ENCODE measurements at regions not wholly inside any gene's neighbourhood (a gene's known extent, or its start where the extent isn't known, plus 50 kb on each side); places are given as distances from the start of the nearest gene placed in this dataset.
"Not testable (repeated sequence)": the region's sequence is repeated elsewhere in the genome, so short reads cannot be mapped to it uniquely, and the experiment has no call there.

DNA sequence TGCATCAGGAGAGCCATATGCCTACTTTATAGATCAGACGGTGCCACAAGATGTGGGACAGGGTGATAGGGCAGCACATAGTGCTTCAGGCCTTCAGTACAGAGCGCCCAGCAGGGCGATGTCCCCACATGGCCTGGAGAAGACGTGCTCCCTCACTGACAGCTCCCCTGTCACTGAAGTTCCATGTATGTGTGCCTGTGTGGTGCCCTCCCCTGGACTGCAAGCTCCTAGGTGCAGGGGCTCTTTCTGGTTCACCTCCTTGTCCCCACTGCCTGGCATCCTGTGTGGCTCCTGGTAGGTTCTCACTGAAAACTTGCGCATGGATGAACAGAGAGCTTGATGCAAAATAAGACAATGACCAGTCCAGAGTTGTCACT lies 233.1 kb downstream of the GADD45G start:
- DNase-seq (ENCODE audit: low read depth, low spot score): no peak

DNA sequence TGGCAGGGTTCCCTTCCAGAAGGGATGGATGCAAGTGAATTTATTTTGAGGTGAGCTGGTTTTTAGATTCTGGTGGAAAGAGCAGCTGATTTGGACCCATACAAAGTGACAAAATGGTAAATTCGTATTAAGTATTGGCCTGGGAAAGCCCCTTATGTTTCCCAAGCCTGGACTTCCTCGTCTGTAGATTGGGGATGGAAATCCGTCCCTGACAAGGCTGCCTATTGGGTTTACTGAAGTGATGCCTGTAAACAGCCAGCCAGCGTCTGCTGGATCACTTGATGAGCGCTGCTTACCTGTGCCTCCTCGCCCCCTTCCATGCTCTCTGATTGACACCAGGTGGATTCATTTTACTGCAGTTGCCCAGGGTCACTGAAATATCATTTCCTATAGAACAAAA lies 233.8 kb downstream of the GADD45G start:
- no peak for DNase-seq (ENCODE audit: low read depth, low spot score)

DNA sequence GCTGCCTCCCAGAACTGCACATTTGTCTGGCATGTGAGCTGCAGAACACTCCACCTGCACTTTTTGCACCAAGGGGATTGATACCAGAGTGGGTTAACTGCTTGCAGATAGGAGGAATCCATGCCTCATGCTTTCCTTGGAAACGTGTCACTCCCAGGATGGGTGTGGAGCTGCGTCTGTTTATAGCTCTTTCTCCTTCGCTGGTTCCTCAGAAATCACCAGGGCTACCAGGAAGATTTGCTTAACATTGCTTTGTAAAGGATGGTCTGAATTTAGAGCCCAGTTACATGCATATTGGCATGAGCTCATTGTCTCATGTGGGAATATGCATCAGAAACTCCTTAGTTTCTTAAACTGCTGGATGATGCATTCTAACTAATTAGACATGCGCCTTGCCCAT lies 234.6 kb downstream of the GADD45G start:
- DNase-seq (ENCODE audit: low read depth, low spot score): no peak

DNA sequence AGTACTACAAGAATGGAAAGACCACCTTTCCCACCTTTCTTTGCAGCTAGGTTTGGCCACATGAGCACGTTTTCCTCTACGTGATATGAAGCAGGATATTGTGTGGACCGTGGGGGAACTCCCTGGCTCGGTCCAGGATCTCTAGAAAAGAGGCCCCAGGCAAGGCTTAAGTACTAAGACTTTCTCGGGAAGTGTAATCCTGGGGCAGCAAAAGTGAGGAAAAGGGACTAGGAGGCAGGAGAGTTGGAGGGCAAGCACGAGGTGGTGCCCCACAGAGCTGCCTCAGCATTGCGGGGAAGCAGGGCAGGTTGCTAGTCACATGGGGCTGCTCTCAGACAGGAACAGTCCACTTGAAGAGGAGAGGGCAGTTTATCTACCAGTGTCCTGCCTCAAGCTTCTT lies 235.1 kb downstream of the GADD45G start:
- DNase-seq (ENCODE audit: low read depth, low spot score): no peak

DNA sequence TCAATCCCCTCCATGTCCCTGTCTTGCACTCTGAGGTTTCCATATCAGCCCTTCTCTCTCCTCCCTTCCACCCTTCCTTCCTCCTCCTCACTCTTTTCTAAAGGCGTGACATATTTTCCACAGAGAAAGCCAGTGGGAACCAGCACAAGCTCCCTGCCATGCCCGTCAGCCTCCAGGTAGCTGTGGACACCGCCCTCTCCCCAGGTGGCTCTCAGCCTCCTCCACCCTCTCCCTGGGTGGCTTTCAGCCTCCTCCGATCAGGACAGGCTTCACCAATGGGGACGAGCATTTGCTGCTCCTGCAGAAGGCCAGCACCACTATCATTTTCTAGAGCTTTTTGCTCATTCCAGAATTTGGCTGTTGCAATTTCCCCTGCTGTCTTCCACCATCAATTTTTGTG lies 236.6 kb downstream of the GADD45G start:
- DNase-seq (ENCODE audit: low read depth, low spot score): no peak

DNA sequence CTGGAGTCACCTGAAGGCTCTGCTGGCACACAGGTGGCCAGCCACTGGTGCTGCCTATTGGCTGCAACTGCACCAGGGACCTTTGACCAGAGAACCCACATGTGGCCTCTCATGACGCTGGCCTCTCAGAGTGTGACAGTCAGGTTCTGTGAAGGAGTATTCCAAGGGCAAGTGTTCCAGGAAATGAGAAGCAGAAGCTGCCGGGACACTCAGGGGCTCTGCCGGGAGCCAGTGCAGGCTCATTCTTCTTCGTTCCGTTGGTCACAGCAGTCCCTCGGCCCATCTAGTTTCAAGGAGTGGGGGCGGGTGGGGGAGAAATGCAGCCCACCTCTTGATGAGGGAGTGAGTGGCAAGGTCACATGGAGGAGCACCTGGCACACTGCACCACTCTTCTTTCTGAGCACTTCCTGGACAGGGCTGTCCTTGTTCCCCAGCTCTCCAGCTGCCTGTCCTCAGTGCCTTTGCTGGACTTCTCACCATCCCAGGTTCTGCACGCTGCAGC lies 237.5 kb downstream of the GADD45G start:
- DNase-seq (ENCODE audit: low read depth, low spot score): no peak

DNA sequence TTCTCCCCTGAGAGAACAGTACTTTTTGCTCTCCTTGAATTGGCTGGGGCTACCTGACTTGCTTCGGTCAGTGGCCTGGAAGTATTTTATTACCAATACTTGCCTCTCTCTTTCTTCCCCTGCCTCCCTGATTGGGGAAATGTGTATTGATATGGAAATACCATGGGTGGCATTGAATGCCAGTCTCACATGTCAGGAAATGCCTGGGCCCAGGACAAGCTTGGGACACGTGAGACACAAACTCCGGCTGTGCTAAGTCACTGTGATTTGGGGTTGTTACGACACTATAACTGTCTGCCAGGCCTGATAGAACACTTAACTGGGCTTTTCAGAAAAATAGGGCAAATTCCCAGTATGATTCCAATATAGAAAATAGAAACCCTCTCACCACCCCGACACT lies 238.3 kb downstream of the GADD45G start:
- DNase-seq (ENCODE audit: low read depth, low spot score): no peak

DNA sequence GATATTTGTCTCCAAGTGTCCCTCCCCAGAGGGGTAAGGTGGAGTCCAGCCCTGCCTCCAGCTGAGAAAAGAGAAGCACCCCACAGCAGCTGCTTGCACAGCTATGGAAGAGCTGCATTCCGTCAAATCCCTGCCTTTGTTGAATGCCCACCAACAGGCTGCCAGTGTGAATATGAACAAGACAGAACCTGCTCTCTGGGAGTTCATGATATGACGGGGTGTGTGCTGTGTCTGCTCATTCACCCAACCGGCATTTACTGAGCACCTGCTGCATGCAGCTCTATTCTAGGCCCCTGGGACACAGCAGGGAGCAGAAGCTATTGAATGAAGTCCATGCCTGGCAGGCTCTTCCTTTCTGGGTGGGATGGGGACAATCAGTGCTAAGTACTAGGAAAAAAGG lies 238.8 kb downstream of the GADD45G start:
- DNase-seq (ENCODE audit: low read depth, low spot score): no peak

DNA sequence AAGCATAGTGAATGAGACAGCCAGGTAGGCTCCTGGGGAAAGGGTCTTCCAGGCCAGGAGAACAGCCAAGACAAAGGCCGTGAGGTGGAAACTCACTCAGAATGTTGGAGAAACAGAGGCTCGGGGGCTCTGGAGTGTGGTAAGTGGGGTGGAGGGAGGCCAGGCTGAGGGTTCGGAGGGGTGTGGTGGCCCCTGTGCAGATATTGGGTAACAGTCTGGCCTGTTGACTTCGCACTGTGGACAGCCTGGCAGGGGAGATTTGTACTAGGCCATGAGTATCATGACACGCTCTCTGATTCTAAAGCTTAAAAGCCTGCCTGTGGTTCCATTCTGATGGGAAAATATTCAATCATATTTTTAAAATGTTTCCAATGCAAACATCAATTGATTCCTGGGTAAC lies 239.3 kb downstream of the GADD45G start:
- DNase-seq (ENCODE audit: low read depth, low spot score): no peak

DNA sequence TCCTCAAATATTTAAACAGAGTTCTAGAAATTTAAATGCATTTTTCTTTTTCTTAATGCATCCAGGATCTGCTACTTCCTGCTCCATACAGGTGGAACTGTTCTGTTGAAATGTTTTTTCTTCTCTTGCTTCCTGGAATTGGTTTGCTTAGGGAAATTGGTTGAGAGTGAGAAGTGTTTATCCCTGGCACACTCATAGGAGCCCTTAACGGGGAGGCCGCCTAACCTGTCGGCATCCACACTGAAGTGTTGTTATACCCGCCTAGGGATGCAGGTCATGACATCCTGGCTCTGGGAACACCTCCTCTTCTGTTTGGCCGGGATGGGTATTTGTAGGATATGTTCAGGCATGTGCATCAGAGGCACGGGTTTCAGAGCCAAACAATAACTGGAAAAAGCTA lies 239.7 kb downstream of the GADD45G start:
- DNase-seq (ENCODE audit: low read depth, low spot score): no peak

DNA sequence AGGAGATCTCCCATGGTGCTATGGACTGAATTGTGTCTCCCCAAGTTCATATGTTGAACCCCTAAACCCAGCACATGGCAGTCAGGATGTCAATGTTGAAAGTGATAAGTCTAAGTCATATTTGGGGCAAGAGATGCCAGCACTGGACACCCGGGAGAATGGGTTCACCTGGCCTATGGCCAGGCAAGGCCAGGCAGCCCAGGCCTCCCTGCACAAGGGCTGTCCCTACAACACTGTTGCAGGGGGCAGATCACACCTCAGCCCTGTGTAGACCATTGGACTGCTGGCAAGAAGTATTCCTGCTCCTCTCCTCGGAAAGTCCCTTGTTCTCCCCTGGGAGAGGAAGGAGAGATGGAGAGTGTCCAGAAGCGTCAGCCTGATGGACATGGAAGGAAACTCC lies 240.5 kb downstream of the GADD45G start:
- DNase-seq (ENCODE audit: low read depth, low spot score): no peak

DNA sequence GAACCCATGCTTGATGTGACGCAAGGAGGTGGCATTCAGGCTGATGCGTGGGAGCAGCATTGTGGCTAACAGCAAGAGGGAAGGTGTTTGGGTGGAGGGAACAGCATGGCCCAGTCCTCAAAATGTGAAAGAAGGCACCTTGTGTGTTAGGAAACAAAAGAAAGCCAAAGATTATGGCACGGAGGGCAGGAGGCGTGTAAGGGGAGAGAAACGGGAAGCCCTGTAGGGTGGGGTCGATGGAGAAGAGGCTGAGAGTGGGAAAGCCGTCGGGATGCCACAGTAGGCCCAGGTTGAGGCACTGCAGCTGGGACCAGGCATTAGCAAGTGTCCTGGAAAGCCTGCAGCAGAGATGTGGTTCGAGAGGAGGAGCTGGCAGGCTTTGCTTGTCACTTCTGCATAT lies 241.1 kb downstream of the GADD45G start:
- no peak for DNase-seq (ENCODE audit: low read depth, low spot score)

DNA sequence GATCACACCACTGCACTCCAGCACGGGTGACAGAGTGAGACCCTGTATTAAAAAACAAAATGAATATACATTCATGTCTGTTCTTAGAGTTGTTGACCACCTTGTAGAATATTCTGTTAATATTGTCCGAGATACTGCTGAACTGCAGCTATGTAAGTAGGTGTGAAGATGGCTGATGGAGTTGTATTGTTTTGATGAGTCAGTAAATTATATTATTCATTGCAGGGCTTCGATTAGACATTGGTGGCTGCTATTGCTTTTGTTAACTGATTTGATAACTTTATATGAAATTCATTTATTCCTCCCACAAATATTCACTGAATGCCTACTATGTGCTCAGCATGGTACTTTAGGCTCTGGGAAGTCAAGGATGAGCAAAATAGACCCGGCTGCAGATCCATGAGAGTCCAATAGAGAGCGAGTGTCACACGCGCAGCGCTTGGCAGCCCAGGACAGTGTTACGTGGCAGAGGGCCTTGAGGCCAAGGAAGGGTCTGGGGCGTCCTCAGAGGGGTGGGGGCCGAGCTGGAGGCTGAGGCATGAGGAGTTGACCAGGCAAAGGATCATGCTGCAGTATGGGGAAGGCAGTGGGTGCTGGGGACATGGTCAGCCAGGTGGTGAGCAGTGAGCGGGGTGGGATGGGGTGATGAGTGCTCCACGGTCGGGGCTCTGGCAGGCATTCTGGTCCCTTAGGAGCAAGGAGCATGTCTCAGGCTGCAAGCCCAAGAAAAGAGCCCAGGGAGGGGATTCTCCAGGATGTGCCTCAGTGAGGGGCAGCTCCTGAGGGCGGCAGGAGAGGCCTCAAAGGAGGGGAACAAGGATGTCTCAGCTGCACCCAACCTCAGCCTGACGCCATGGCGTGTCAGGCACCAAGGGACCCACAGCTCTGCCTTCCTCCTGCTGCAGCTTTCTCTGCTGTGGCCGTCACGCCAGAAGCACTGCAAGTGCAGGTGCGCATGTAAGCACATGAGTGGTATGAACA lies 243.5 kb downstream of the GADD45G start:
- no peak for DNase-seq (ENCODE audit: low read depth, low spot score)

DNA sequence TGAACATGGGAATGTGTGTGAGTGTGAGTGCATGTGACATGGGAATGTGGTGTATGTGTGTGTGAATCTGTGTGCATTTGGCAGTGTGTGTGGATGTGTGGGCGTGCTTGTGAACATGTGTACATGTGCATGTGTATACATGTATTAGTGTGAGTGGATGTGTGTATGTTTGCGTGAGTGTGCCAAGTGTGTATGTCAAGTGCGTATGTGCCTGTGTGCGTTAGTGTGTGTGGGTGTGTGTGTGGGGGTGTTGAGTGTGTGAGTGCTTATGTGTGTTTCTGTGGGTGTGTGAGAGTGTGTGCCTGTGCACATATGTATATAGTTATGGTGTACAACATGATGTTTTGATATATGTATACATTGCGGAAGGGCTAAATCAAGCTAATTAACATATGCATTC lies 244.3 kb downstream of the GADD45G start:
- DNase-seq (ENCODE audit: low read depth, low spot score): no peak

DNA sequence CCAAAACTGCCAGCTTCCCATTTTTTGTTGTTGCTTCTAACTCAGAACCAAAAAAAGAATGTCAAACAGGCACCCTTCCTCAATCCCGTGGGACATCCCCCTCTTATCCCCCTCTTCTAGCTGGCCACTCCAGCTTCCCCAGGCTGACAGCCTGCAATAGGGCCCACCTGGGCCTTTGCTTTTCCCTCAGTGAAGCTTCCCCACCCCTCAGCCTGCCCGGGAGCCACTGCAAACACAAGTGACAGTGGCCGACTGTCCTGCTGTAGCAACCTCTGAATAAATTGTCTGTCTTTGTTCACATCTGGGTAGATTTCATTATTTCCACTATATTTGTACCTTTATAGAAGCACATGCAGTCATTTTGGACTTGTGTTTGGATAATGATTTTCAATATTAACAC lies 245.3 kb downstream of the GADD45G start:
- no peak for DNase-seq (ENCODE audit: low read depth, low spot score)

DNA sequence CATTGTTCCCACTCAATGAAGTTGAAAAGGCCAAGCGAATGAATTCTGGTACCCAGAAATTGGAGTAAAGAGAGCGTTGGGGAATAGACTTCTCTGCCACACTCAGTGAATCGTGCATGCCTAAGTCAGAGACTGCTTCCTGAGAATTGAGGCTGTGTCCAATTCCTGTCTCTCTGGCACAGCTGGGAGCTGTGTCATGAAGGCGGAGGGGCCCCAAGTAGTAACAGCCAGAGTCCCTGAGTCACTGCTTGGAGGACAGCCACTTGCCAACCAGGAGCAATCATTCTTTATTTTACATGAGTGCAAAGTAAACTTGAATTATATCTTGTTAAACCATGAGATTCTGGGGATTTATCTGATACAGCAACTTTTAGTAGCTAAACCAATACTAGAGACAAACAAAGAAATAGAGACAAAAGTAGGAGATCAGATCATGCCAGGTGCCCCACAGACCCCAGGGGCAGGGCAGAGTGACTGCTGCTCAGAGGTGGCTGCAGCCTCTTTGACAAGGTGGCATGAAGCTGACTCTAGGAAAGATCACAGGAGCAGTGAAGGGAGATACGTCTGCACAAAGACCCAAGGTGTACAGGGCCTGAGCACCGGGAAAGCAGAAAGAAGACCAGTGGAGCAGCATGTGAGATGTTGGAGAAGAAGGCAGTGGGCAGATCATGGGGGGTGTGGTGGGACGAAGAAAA lies 246.0 kb downstream of the GADD45G start:
- DNase-seq (ENCODE audit: low read depth, low spot score): no peak

DNA sequence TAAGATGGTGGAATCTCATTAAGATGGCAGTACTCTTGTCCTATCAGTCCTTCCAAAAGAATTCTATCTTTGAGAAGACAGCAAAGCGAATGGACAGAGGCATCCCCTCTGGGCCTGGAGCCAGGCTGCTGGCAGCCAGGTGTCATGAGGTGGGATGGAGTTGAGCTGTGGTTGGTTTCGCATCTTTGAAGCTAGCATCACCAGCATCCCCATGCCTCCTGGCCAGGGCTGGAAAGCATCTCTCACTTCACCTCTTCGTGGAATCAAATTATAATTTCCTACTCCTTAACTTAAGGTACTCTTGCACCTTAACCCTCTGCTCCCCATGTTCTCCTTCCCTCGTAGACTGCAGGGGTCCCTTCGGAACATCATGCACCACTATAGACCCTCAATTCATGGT lies 248.3 kb downstream of the GADD45G start:
- DNase-seq (ENCODE audit: low read depth, low spot score): no peak

DNA sequence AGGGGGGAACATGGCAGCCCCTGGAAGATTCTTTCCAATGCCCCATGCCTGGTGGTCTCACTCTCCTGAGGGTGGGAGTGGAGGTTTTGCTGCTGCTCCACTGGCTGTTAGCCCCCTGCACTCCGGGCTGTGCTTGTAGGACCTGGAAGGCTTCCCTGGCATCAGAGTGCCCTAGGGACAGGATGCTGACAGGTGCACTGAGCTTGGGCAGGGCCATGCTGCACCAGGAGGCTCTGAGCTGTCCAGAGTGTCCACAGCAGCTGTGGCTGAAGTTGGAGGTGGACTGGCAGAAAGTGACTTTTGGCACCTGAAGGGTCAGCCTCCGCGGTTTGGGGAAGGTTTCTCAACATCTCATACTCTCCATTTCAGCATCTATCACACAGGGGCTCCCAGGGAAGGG lies 249.1 kb downstream of the GADD45G start:
- no peak for DNase-seq (ENCODE audit: low read depth, low spot score)

DNA sequence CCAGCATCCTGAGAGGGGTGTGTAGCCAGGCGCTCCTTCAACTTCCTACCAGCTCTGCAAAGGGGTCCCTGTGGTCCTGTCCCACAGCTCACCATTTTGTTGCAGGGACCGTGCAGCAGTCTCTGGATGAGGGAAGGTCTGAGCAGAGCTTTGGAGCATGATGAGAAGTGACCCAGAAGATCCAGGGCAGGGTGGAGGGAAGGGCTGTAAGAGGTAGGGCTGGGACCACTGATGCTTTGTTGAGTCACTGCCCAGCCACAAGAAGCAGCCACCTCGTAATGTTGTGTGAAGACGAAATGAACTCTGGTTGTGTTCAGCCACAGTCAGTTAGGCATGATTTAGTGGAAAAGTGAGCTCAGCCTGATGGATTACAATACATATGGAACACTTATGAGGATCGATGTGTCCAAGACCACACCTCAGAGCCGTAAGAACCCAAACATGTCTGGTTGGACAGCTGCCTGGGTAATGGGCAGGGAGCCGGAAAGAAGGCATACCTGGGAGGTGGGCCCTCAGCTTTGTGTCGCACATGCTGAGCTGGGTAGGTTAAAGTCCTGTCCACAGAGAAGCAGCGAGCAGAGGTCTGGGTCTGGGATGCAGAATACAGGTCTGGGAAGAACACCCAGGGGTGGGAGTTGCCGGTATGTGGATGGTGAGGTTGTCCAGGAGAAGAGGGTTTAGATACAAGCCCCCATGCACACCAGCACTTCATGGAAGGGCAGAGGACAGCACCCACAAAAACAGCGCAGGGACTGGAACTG lies 250.1 kb downstream of the GADD45G start:
- DNase-seq (ENCODE audit: low read depth, low spot score): no peak

DNA sequence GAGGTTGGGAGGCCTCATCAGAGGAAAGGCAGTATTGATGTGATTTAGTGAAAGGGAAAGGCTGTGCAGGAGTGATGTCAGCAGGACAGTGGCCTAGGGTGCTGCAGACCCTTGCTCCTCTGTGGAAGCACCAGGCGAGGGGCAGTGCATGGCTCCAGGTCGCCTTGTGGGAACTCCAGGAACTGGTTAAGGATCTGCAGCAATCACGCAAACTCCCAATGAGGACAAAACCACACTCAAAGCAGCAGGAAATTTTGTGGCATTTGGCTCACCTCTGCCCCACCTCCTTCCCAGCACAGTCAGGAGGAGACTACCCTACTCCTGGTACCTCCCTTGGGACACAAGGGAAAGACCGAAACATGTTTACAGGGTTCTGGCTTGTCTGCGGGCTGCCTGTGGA lies 251.5 kb downstream of the GADD45G start:
- not testable (repeated sequence) for DNase-seq (ENCODE audit: low read depth, low spot score)

DNA sequence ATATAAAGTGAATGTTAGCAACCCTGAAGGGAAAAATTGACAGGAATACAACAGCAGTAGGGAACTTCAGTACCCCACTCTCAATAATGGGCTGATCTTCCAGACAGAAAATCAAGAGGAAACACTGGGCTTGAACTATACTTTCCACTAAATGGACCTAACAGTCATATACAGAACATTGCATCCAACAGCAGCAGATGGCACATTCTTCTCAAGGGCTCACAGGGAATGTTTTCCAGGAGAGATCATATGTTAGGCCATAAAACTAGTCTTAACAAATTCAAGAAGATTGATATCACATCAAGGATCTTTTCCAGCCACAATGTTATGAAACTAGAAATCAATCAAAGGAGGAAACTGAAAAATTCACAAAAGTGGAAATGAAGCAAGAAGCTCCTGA lies 252.1 kb downstream of the GADD45G start:
- DNase-seq (ENCODE audit: low read depth, low spot score): not testable (repeated sequence)

DNA sequence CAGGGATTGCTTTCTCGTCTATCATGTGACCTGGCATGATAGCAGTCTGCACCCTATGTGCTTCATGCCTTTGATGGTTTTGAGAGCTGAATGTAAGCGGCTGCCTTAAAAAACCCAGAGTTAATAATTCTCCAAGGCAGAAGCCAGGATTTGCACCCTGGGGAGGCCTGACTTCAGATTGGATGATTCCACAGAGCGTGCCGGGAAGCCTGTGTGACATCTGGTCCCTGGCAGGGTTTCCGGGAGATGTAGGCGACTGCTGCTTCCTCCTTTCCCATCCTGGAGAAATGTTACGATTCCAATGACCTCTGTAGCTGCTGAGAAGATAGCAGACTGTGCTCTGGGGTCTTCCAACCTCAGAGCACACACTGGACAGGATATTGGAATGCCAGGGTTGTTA lies 255.0 kb downstream of the GADD45G start:
- not testable (repeated sequence) for DNase-seq (ENCODE audit: low read depth, low spot score)

Data from ELF-1 (cell line).